NCI-H2029 treated with DMSO at 0.1 percent for 48 hours (cell line): ENCODE measurements at regions not wholly inside any gene's neighbourhood (a gene's known extent, or its start where the extent isn't known, plus 50 kb on each side); places are given as distances from the start of the nearest gene placed in this dataset.
"Not testable (repeated sequence)": the region's sequence is repeated elsewhere in the genome, so short reads cannot be mapped to it uniquely, and the experiment has no call there.

ENCODE experiments used
- DNase-seq: peaks from one replicate; lab custom pipeline; 2025; lab: John Stamatoyannopoulos, UW

- DNase-seq: no peak
Observed at GRCh38 chr4:101670370-101670769, 120.2 kb upstream of the BANK1 start.

GRCh38 chr4:101669832-101670188 is 120.7 kb upstream of the BANK1 start:
- no peak for DNase-seq

GRCh38 chr4:101669138-101669831 is 121.2 kb upstream of the BANK1 start:
- DNase-seq: no peak

GRCh38 chr4:101667348-101667747 is 123.2 kb upstream of the BANK1 start:
- no peak for DNase-seq

- DNase-seq: no peak
Observed at GRCh38 chr4:101660607-101661006, 129.9 kb upstream of the BANK1 start.

GRCh38 chr4:101655857-101656256 is 134.7 kb upstream of the BANK1 start:
- DNase-seq: no peak

GRCh38 chr4:101655005-101655404 is 135.5 kb upstream of the BANK1 start:
- DNase-seq: no peak

GRCh38 chr4:101651778-101652177 is 138.8 kb upstream of the BANK1 start:
- DNase-seq: no peak

GRCh38 chr4:101649790-101650515 is 140.6 kb upstream of the BANK1 start:
- no peak for DNase-seq

GRCh38 chr4:101647710-101648034 is 142.9 kb upstream of the BANK1 start:
- DNase-seq: no peak

- no peak for DNase-seq
Observed at GRCh38 chr4:101644516-101644915, 146.0 kb upstream of the BANK1 start.

GRCh38 chr4:101643186-101643837 is 147.2 kb upstream of the BANK1 start:
- no peak for DNase-seq

- DNase-seq: not testable (repeated sequence)
Observed at GRCh38 chr4:101632766-101633165, 157.8 kb upstream of the BANK1 start.

GRCh38 chr4:101630319-101630986 is 160.1 kb upstream of the BANK1 start:
- DNase-seq: no peak

- no peak for DNase-seq
Observed at GRCh38 chr4:101621120-101621519, 169.4 kb upstream of the BANK1 start.

- no peak for DNase-seq
Observed at GRCh38 chr4:101615652-101616051, 174.9 kb upstream of the BANK1 start.

- not testable (repeated sequence) for DNase-seq
Observed at GRCh38 chr4:101606989-101607388, 183.5 kb upstream of the BANK1 start.

GRCh38 chr4:101604976-101605375 is 185.6 kb upstream of the BANK1 start:
- DNase-seq: no peak

- no peak for DNase-seq
Observed at GRCh38 chr4:101600287-101600686, 190.2 kb upstream of the BANK1 start.

GRCh38 chr4:101599620-101600019 is 190.9 kb upstream of the BANK1 start:
- DNase-seq: no peak

GRCh38 chr4:101596781-101597552 is 193.6 kb upstream of the BANK1 start:
- no peak for DNase-seq

GRCh38 chr4:101594588-101594987 is 195.9 kb upstream of the BANK1 start:
- no peak for DNase-seq
